ENCODE measurements at regions not wholly inside any gene's neighbourhood (a gene's known extent, or its start where the extent isn't known, plus 50 kb on each side); places are given as distances from the start of the nearest gene placed in this dataset.

- H3K4me1 Mint-ChIP-seq, result no peaks in the 10 kb centered on the region
- Histone ChIP-seq H3K4me2 (no peak overlapping the region), H3K27me3 (ENCODE audit: insufficient read depth) (no peaks in the 10 kb centered on the region), H3K9me2 (ENCODE audit: insufficient read depth) (peaks cover 5% of the 10 kb centered on the region; the same call in 1 of the 2 replicates), H3K4me3 (no peak overlapping the region), H3K27ac (ENCODE audit: low read depth) (no peak overlapping the region), H4K20me1 (replicated peaks; ENCODE audit: insufficient read depth) (no peaks in the 10 kb centered on the region), H3K4me1 (ENCODE audit: insufficient read depth) (no peaks in the 10 kb centered on the region), H3K36me3 (ENCODE audit: insufficient read depth) (no peaks in the 10 kb centered on the region), H3K79me2 (replicated peaks; ENCODE audit: insufficient read depth) (no peaks in the 10 kb centered on the region), H2AFZ (no peak overlapping the region), H3F3A (replicated peaks; ENCODE audit: low read depth) (no peaks in the 10 kb centered on the region)
- H3K36me3 Mint-ChIP-seq (ENCODE audit: low read depth), result peaks cover 20% of the 10 kb centered on the region
- H3K27ac Mint-ChIP-seq, result no peak overlapping the region
- TF ChIP-seq ZNF114 (CRISPR knock-in tag; IDR thresholded peaks at IDR 0.05) (no peak), STAT1 (IDR thresholded peaks at IDR 0.05; ENCODE audit: unreplicated experiment) (no peak), JUNB (IDR thresholded peaks at IDR 0.05; ENCODE audit: unreplicated experiment) (no peak), POLR2AphosphoS5 (IDR thresholded peaks at IDR 0.05; ENCODE audit: low read depth) (no peak), EZH2 (IDR thresholded peaks at IDR 0.05; ENCODE audit: low read depth, unreplicated experiment) (no peak), ZNF462 (CRISPR knock-in tag; IDR thresholded peaks at IDR 0.05) (no peak), NANOG (IDR thresholded peaks at IDR 0.05; ENCODE audit: borderline replicate concordance) (no peak), CTCF (conservative IDR thresholded peaks at IDR 0.05; ENCODE audit: low read depth in 2 of 2) (no peak), ETS1 (IDR thresholded peaks at IDR 0.05) (no peak), EZH2phosphoT487 (IDR thresholded peaks at IDR 0.05; ENCODE audit: unreplicated experiment) (no peak), CREB1 (CRISPR knock-in tag; IDR thresholded peaks at IDR 0.05; ENCODE audit: low read depth) (no peak), ZNF331 (CRISPR knock-in tag; IDR thresholded peaks at IDR 0.05; ENCODE audit: low read depth) (no peak)
- TF ChIP-seq, protein P1, sequence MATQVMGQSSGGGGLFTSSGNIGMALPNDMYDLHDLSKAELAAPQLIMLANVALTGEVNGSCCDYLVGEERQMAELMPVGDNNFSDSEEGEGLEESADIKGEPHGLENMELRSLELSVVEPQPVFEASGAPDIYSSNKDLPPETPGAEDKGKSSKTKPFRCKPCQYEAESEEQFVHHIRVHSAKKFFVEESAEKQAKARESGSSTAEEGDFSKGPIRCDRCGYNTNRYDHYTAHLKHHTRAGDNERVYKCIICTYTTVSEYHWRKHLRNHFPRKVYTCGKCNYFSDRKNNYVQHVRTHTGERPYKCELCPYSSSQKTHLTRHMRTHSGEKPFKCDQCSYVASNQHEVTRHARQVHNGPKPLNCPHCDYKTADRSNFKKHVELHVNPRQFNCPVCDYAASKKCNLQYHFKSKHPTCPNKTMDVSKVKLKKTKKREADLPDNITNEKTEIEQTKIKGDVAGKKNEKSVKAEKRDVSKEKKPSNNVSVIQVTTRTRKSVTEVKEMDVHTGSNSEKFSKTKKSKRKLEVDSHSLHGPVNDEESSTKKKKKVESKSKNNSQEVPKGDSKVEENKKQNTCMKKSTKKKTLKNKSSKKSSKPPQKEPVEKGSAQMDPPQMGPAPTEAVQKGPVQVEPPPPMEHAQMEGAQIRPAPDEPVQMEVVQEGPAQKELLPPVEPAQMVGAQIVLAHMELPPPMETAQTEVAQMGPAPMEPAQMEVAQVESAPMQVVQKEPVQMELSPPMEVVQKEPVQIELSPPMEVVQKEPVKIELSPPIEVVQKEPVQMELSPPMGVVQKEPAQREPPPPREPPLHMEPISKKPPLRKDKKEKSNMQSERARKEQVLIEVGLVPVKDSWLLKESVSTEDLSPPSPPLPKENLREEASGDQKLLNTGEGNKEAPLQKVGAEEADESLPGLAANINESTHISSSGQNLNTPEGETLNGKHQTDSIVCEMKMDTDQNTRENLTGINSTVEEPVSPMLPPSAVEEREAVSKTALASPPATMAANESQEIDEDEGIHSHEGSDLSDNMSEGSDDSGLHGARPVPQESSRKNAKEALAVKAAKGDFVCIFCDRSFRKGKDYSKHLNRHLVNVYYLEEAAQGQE (IDR thresholded peaks at IDR 0.05; ENCODE audit: unreplicated experiment), result no peak
- DNase-seq (ENCODE audit: low spot score) (no peak), ATAC-seq (no peak)
- H3K9me3 Mint-ChIP-seq, result peaks cover 47% of the 10 kb centered on the region
- no peak overlapping the region for H3K4me3 Mint-ChIP-seq
- H3K27me3 Mint-ChIP-seq (ENCODE audit: insufficient read depth, low read depth, poor library complexity), result peaks cover 2% of the 10 kb centered on the region
These were observed 133.0 kb upstream of the AUTS2 start for GRCh38 chr7:69465262-69465661.
